Mammary epithelial cell (primary cell): ENCODE measurements at regions not wholly inside any gene's neighbourhood (a gene's known extent, or its start where the extent isn't known, plus 50 kb on each side); places are given as distances from the start of the nearest gene placed in this dataset.

ENCODE experiments used
- CTCF ChIP-seq, 2 donors: IDR thresholded peaks in 1 of 2; conservative IDR thresholded peaks in 1 of 2; 2 replicates each; pipeline ENCODE4 v1.5.1; 2011 to 2012; ENCODE audit warnings: inconsistent platforms in 2 of 2, low read length in 2 of 2, mild to moderate bottlenecking in 2 of 2, control low read depth in 1 of 2, low read depth in 1 of 2; ENCODE audit not compliant: insufficient read depth in 1 of 2; ENCODE audit errors: extremely low read depth in 1 of 2
- EZH2 ChIP-seq: IDR thresholded peaks from 2 replicates; pipeline ENCODE4 v1.6.1; 2012; ENCODE audit warnings: low read length, inconsistent platforms, borderline replicate concordance

GRCh38 chr14:43479596-43480195 is 1027.4 kb downstream of the FSCB start:
- TF ChIP-seq EZH2 (no peak), CTCF (conservative IDR thresholded peaks at IDR 0.05 in 1 of 2, IDR thresholded peaks at IDR 0.05 in 1 of 2; ENCODE audit: extremely low read depth in 1 of 2, insufficient read depth in 1 of 2, low read depth in 1 of 2, low read length in 2 of 2) (no peak)
